Activated CD4-positive, alpha-beta T cell treated with anti-CD3 and anti-CD28 coated beads, Interleukin-2, amount 50 U/mL, for 48 hours (primary cell): ENCODE measurements at regions not wholly inside any gene's neighbourhood (a gene's known extent, or its start where the extent isn't known, plus 50 kb on each side); places are given as distances from the start of the nearest gene placed in this dataset.
"Not testable (repeated sequence)": the region's sequence is repeated elsewhere in the genome, so short reads cannot be mapped to it uniquely, and the experiment has no call there.

ENCODE experiments used
- DNase-seq, 2 experiments: peaks; one replicate each; pipeline ENCODE4 v3.0.0-alpha.2; 2020

DNA sequence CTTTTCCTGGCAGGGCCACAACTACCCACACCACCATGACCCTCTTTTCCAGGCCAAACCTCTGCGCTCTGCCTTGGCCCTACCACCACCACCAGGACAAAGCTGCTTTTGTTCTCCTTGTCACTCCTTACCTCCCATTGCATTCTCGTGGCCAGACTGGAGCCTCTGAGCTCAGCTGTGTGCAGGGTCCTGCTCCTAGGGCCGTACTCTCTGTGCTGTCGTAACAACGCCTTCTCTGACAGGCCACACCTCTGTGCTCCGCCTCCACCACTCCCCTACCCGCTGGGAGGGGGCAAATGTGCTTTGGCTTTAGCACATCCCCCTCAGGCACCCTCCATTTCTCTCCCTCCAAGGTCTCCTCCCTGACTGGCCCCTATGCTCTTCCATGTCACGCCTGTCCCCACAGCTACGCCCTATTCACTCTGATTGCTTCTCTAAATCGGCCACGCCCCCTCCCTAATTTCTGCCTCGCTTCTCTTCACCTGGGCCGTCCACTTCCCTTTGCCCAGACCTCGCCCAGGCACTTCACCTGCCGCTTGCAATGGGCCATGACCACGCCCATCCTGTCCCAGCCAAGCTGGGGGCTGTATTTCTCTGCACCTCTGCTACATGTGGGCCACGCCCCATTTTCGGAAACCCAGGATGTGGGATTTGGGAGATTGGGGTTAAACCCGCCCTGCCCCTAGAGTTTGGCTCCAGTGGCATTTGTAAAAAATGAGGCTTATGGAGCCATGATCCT is 472.3 kb downstream of the KLF12 start:
- DNase-seq: no peak

DNA sequence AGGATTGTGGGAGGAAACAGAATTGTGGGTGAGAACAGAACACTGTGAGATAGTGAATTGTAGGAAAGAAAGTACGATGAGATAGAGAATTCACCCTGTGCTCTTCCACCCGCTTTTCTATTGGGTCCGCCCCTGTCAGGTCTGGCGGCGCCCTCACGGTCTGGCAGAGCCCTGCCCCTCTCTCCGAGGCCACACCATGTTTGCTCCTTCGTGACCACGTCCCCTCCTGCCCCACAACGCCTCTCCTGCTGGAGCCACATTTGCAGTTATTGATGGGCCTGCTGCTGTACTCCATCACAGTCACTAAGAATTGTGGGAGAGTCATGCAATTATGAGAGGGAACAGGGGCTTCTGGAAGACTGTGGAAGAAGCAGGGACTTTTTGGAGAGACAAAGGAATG is 473.1 kb downstream of the KLF12 start:
- no peak for DNase-seq

DNA sequence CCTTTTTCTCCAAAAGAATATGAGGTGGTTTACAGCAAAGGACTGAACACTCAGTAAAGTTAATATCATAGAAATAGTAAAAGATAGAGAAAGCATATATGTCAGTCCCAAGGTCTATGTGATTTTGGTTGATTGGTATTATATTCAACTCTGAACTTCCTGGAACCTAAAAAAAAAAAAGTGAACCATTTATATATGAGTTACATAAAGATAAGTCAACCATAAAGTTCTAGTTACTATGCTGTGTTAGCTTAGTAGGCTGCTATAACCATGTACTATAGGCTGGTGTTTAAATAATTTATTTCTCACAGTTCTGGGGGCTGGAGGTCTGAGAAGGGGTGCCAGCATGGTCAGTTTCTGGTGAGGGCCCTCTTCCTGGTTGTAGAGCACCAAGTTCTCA is 475.6 kb downstream of the KLF12 start:
- DNase-seq: no peak

DNA sequence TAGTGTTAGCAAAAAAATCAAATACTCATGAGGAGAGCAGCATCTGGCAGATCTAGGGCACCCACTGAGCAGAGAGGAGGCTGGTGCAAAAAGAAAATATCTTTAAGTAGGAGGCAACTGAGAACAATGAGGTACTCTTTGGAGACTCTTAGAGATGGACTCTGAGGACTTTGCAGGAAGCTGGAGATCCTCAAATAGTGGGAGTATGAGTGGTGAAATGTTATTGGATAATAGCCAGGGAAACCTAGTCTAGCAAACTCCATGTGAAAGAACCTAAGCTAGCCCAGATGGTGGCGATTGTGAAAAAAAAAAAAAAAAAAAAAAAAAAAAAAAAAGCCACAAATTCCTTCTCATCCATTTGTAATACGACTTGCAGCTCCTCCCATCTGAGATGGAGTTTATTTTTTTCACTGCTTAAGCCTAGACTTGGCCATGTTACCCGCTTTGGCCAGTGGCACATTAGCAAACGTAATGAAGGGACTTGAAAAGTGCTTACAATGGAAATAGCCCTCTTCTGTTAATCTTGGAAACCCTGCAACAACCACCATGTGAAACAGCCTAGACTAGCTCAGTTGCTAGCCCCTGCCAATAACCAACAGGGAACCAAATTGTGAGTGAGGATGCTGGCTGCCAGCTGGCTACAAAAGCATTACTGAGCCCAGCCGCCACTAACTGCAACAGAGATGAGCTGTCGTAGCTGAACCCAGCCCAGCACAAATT is 476.2 kb downstream of the KLF12 start:
- no peak for DNase-seq

DNA sequence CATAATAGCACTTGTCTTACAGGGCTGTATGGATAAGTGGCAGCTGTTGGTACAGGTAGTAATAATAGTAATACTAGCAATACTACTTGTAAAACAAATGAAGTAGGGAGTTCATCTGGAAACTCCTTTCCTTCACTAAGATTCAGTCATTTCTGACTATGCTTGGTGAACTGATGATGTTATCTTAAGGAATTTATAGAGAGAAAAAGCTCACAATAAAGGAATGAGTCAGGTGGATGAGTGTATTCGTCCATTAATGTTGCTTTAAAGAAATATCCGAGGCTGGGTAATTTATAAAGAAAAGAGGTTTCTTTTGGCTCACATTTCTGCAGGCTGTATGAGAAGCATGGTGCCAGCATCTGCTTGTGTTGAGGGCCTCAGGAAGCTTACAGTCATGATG is 477.3 kb downstream of the KLF12 start:
- DNase-seq: no peak

DNA sequence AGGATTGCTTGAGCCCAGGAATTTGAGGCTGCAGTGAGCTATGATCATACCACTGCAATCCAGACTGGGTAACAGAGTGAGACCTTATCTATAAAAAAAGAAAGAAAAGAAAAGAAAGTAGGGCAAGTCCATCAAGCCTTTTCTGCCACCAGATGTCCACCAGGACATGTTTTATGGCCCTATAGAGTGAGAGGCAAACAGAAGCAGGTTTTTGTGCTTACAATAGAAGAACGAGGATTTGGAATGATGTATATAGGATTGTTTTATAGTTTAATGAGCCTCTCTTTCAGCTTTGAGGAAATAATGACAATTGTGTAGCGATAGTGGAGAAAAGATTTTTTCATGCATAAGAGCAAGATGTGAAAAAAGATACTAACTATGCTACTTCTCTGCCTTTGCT is 480.5 kb downstream of the KLF12 start:
- no peak for DNase-seq

DNA sequence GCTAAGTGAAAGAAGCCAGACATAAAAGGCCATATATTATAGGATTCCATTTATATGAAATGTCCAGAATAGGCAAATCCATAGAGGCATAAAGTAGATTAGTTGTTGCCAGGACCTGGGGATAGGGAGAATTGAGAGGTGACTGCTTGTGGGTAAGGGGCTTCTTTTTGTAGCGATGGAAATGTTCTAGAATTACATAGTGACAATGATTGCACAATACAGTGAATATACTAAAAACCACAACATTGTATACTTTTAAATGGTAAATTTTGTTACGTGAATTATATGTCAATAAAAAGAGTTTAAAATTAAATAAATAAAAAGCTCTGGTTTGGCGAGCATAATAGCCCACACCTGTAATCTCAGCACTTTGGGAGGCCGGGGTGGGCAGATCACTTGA is 486.8 kb downstream of the KLF12 start:
- DNase-seq: no peak

DNA sequence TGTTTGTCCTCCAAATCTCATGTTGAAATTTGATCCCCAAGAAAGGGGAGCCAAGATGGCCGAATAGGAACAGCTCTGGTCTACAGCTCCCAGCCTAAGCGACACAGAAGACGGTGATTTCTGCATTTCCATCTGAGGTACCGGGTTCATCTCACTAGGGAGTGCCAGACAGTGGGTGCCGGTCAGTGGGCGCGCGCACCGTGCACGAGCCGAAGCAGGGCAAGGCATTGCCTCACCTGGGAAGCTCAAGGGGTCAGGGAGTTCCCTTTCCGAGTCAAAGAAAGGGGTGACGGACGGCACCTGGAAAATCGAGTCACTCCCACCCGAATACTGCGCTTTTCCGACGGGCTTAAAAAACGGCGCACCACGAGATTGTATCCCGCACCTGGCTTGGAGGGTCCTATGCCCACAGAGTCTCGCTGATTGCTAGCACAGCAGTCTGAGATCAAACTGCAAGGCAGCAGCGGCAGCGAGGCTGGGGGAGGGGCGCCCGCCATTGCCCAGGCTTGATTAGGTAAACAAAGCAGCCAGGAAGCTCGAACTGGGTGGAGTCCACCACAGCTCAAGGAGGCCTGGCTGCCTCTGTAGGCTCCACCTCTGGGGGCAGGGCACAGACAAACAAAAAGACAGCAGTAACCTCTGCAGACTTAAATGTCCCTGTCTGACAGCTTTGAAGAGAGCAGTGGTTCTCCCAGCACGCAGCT is 493.6 kb downstream of the KLF12 start:
- DNase-seq: not testable (repeated sequence)

DNA sequence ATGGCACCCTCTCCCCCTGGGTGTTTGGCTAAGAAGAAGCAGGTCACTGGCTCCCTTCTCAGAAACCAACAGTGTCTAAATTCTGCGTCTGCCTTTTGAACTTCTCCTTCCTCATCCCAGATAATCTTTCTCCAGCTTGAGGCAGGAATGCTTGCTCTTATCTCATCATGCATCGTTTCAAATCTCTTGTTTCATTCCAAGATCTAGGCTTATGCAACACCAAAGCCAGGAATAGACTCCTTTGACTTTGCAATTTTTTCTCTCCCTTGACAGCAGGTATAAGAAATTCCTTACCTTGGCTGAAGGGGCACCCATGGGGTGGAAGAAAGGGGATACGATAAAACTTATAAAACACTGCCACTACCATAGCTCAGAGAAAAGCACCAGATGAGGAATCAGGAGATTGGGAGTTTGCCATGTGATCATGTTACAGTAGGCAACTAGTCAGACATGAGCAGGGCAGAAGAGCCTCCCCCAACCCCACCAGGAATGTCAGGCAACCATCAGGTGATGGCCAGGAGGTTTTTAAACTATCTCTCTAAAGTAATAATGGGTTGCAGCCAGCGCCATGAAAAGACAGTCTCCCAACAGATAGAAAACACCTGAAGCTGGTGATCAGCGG is 498.9 kb downstream of the KLF12 start:
- DNase-seq: no peak

DNA sequence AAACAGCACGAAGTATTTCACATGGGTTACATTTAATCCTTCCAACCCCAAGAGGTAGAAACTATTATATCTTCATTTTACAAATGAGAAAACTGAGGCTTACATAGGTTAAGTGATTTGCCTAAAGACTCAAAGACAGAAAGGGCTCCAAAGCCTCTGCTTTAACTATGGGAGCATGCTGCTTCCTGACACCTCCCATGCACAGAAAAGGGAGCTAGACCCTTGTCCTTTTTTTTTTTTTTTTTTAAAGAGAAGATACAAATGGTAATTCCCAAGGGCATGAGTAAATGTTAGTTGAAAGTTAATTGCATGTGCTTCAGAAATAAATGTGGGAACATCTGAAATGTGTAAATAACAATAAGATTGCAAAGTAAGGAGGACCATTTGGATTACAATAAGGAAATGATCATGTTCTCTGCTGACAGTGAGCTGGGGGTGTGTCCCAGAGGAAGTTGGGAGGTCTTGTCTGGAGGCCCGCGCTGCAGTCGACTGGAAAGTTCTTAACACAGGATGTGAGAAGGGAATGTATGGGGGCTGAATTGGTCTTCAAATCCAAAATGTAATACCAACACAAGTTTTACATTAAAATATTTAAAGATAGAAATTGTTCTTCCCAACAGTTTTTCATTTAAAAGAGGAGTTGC is 500.3 kb downstream of the KLF12 start:
- no peak for DNase-seq

DNA sequence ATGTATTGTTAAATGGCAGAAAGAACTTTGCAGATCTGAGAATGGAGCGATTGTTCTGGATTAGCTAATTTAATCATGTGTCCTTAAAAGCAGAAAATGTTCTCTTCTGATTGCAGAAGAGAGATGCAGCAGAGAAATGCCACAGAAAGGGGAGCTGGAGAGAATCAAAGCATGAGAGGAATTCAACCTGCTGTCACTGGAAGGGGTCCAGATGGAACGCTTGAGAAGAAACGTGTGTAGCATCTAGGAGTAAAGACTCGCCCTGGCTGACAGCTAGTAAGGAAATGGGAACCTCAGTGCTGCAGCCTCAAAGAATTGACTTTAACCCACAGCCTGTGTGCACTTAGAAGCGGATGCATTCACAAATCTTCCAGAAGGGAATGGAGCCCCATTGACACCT is 502.8 kb downstream of the KLF12 start:
- no peak for DNase-seq

DNA sequence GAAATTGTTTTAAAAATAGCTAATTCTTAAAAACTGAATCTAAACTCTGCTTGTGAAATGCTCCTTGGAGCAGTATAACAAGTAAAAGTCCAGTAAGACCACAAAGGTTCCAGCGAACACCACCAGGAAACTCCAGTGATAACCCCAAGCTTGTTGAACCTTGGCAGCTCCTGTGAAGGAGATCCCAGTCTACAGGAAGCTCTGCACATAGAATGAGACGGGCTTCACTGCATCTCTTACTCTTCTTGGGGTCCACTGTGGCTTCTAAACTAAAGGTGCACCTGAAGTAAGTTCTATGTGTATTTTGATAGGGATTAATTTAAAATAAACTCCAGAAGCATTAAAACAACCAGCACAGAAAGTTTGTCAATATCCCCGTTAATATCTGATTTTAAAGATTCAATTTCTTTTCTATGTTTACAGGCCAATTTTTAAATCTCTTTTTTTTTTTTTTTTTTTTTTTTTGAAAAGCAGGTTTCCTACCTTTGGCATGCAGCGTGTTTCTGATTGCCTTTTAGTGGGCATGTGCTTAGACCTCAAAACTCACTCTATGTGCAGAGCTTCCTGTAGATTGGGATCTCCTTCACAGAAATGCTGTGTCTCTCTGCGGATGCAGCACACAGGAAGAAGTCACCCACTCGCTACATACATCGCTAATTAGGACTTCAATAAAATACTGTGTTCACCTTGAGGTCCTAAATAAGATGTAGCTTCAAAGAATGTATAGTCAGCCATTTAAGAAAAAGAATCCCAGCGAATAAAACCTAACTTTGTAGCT is 508.5 kb downstream of the KLF12 start:
- no peak for DNase-seq

DNA sequence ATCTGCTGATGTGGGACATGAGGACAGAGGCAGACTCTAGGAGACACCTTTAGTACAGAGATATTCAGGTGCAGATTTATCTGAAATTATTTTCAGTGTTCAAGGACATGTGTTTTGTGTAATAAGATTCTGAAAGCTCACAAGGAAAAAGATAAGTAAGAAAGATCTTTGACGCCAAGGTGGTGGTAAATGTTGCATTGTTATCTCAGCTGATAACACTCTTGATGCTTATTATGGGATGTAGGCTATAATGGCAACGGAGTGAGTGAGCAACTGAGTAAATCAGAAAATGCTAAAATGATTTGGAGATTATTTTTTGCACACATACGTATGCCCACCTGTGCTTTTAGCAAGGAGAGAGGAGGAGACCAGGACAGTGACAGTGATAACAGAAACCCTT is 510.9 kb downstream of the KLF12 start:
- DNase-seq: no peak

DNA sequence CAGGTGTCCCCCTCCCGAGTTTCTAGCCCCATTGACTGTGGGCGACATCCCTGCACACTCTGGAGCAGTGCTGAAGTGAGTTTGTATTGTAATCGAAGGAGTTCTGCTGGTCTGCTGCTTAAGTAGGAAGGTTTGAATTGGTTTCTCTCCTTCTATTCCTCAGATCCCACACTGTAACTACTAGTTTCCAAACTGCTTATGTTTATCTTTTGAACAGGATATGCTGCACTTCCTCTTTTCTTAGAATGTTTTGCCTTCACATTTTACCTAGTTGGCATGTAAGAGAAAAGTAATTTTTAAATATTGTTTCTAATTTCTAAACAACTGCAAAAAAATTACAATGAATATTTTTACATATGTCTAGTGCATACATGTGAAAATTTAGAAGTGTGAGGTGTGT is 511.8 kb downstream of the KLF12 start:
- DNase-seq: no peak

DNA sequence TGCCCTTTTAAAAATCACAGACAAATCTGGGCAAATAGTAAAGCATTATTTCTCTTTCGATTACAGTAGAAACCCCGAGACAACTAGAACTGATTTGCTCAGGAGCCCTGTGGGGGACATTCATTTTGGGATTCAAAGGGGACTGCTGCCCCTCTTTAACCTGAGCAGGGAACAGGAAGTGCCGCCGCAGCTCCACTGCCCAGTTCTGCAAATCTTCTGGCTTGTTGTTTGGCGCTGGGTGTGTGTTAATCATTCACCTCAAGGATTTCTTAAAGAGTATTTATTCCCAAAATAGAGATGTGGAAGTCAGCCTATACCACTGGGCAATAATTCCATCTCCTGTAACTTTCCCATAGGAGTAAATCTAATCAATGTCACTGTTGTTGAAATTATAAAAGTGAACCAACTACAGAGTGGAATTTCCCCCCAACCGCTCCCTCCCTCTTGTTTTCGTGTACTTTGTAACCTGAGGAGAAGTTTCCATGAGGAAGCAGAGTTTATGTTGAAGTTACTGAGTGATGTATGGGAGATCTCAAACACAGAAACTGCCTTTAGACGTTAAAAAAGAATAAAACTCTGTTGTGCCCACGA is 515.8 kb downstream of the KLF12 start:
- DNase-seq: no peak

DNA sequence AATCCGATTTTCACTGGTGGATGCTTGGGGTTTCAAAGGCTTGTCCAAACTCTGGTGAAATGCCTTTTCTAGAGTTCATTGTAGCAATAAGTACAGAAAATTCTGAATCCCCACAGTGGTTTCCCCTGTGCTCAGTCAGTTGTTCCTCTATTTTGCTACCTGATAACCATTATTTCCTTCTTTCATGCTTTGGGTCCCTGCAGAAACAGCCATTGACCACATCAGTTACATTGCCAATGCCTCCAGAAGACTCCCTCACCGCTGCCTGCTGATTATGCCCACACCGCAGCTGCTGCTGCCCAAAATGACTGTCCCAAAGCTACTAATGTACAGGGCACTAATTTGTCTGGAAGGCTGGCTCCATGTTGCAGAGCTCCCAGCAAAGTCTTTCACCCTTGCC is 517.3 kb downstream of the KLF12 start:
- no peak for DNase-seq

DNA sequence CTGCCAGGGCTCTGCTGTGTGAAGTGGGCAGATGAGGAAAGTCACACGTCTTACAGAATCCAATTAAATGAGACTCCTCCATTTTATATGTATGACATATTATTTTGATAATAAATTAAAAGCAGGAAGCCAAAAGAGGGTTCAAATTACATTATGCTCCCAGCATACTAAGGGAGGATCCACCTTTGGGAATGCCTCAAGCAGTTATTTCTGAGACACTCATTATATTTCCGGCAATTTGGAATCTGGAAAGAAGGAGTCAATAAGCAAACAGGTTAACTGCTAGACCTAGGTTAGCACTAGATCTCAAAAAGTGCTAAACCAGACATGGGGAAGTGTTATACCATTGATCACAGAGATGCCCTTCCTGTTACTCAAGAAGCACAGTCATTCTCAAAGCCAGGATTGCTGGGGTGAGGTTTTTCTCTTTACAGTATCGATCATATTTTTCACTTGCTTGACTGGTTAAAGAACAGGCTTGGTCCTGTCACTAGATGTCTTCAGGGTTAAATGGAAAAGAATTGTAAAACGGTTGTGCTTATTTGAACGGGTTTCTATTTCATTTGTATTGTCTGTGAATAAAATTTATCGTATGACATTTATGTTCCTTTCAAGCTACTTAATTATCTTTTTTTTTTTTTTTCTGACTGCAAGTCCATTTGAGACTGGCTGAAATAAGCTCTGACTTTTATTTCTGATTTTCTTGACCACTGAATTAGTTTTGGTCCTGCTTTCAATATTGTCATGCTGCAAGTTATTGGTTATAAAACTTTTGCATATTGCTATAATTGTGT is 523.2 kb downstream of the KLF12 start:
- no peak for DNase-seq

DNA sequence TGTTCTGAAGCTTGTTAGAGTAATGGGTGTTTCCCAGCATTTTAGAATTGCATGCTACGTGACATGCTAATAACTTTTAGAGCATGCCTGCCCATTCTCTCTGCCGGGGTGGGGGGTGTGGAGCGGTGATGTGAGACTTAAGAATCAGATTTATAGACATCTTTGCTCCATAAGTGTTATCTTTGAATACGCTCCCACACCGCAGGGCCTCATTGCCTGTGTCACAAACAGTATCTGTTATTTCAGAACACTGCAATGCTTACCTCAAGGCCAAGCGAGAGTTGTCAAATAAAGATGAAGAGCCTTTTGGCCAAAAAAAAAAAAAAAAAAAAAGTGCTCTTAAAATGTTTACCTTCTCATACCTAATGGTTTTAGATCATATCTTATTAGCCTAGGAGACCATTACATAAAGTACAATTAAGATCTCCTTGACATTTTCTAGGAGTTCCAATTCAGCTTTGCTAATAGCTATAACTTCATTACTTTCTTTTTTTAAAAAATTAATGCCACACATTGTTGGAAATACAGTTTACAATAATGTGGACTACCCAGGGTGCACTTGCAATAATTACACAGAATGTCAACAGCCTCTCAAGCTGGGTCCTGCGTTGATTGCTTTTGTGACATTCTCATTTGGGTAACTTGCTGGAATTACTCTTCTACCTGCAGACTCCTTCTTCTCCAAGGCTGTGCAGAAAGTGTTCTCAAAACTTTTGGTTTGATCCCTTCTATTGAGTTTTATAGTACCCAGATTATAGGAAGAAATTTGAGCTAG is 525.3 kb downstream of the KLF12 start:
- no peak for DNase-seq

DNA sequence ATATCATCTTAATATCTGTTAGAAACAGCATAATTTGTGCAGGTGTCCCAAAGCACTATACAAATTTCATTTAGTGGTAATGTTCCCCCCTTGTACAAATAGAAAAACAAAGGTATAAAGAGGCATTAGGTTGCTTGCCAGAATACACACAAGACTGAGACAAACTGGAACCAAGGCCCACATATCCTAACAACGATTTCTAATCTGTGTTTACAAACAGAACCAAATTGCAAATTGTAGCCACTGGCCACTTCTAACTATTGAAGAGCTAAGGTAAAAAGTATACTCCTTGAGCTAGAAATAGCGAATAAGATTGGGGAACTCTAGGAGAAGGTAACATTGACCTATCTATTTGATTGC is 526.1 kb downstream of the KLF12 start:
- no peak for DNase-seq

DNA sequence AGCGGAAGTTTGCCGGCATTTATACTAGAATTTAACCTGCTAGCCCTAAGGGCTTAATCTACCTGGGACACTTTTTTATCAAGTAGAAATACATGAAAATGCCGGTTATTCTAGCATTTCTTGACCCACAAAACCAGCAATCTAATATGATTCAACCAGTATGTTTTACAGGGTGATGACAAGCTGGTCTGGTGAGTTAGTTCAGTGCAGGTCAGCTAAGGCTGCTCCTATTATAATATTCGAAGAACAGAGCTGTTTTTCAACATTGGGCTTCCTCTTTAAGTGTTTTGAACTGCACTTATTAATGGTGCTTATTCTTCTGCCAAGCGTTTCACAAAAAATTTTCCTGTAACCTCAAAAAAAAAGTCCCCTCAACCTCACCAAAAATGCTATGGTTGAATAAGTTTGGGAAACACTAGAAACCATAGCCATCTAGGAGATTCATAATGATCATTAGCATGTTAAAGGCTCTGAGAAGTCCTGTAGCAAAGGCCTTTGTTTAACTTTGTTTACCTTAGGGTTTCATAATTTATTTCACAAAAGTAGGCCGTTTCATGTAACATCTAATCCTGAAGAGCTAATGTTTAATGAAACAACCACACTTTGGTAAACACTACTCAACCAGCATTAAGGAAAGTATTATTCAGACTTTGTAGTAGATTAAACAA is 526.6 kb downstream of the KLF12 start:
- no peak for DNase-seq
